UCSD-AML1 (cell line): ENCODE measurements at regions not wholly inside any gene's neighbourhood (a gene's known extent, or its start where the extent isn't known, plus 50 kb on each side); places are given as distances from the start of the nearest gene placed in this dataset.

Experiments used
- DNase-seq: peaks from one replicate; lab custom pipeline; 2025; ENCODE audit not compliant: unreplicated experiment; lab: John Stamatoyannopoulos, UW

GRCh38 chr10:33401300-33401699 is 66.8 kb upstream of the NRP1 start:
- no peak for DNase-seq

GRCh38 chr10:33398796-33399195 is 64.3 kb upstream of the NRP1 start:
- no peak for DNase-seq

GRCh38 chr10:33396938-33397337 is 62.5 kb upstream of the NRP1 start:
- no peak for DNase-seq

- DNase-seq: no peak
These were observed 61.8 kb upstream of the NRP1 start for GRCh38 chr10:33396279-33396678.

GRCh38 chr10:33395201-33395600 is 60.7 kb upstream of the NRP1 start:
- no peak for DNase-seq

GRCh38 chr10:33392706-33393105 is 58.2 kb upstream of the NRP1 start:
- DNase-seq: no peak

- DNase-seq: no peak
These were observed 57.4 kb upstream of the NRP1 start for GRCh38 chr10:33391611-33392465.

GRCh38 chr10:33390046-33390445 is 55.6 kb upstream of the NRP1 start:
- DNase-seq: no peak

- DNase-seq: no peak
These were observed 54.3 kb upstream of the NRP1 start for GRCh38 chr10:33388785-33389184.

- DNase-seq: no peak
These were observed 53.9 kb upstream of the NRP1 start for GRCh38 chr10:33388382-33388781.

- DNase-seq: no peak
These were observed 53.3 kb upstream of the NRP1 start for GRCh38 chr10:33387720-33388119.

GRCh38 chr10:33386926-33387325 is 52.5 kb upstream of the NRP1 start:
- DNase-seq: no peak

- no peak for DNase-seq
These were observed 51.2 kb upstream of the NRP1 start for GRCh38 chr10:33385686-33386085.

GRCh38 chr10:33385015-33385414 is 50.5 kb upstream of the NRP1 start:
- no peak for DNase-seq
